ENCODE measurements at regions not wholly inside any gene's neighbourhood (a gene's known extent, or its start where the extent isn't known, plus 50 kb on each side); places are given as distances from the start of the nearest gene placed in this dataset.
A peak's percentile ranks its signal among the peaks of the same experiment; 100 is the strongest.
"Not testable (repeated sequence)": the region's sequence is repeated elsewhere in the genome, so short reads cannot be mapped to it uniquely, and the experiment has no call there.

DNA sequence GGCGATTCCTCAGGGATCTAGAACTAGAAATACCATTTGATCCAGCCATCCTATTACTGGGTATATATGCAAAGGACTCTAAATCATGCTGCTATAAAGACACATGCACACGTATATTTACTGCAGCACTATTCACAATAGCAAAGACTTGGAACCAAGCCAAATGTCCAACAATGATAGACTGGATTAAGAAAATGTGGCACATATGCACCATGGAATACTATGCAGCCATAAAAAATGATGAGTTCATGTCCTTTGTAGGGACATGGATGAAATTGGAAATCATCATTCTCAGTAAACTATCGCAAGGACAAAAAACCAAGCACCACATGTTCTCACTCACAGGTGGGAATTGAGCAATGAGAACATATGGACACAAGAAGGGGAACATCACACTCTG is 93.1 kb upstream of the NT5E start:
- DNase-seq (ENCODE audit: low read depth), result not testable (repeated sequence)

DNA sequence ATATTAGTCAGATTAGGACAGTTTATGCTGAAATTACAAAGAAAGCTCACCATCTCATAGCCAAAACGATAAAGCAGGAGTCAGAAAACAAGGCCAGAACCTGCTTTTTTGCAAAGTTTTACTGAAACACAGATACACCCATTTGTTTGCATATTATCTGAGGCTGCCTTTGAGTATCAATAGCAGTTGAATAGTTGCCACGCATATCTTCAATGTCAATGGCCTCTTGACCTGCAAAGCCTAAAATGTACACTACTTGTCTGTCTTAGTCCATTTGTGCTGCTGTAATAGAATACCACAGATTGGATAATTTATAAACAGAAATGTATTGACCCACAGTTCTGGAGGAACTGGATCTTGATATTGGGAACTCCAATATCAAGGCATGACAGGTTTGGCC is 94.1 kb upstream of the NT5E start:
- DNase-seq (ENCODE audit: low read depth), result no peak

DNA sequence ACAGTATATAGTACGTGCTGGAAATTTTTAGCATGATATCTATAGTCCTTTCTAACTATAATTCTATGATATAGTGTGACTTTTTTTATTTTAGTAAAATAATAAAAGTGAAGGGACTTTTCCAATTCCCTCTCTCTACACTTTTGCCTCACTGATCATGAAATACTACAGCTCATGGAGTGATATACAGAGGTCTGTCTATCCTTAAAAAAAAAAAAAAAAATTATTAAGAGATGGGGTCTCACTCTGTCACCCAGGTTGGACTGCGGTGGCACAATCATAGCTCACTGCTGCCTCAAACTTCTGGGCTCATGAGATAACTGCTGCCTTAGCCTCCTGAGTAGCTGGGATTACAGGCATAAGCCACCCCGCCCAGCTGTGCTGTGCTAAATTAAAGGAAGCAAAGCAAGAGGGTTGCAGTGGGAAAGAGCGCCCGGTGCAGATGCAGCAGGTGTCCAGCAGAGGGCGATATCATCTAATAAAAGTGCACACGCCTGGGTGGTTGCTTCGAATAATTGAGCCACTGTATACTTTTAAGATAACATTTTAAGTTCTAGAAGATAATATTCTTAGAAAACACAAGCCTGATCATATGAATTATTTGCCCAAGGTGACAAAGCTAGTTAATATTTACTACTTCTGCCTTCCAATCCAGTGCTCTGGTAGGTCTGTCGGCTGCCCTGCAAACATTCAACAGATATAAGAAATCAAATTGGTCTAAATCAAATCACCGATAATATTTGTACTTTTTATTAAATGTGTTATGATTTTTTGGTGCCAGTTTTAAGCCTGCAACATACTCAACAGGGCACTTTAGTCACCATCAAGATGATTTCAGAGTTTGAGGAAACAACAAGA is 94.9 kb upstream of the NT5E start:
- peak; percentile 51 for DNase-seq (ENCODE audit: low read depth)

DNA sequence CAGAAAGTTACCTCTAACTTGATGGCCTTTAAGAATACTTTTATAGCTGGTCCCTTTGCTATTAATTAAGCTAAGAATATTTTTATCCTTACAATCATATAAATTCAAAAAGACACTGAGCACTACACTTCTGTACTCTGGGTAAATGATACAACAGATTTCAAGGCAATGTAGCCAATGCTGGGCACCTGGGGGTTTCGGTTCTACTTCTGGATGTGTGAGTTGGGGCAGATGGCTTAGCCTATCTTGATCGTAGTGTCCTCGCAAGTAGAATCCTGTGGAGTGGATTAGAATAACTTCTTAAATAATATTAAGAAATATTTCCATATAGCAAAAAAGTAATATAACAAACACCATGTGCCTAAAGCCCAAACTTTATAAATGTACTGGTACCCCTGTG is 96.9 kb upstream of the NT5E start:
- no peak for DNase-seq (ENCODE audit: low read depth)

DNA sequence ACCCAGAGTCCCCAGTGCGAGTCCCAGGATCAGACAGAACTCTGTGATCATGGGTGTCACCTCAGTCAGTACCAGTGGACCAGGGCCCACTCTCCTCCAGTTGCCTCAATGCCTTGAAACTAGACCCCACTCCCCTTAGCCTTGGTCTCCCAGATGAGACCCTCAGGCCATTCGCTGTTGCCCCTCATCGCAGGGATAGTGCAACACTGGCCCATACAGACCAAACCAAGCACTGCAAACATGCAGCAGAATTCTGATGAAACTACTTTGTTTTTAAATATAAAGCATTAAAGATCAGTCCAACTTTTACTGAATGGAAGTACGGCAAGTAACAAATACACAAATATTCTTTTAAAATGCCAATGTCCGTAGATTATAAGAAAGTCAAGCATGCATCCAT is 101.2 kb upstream of the NT5E start:
- DNase-seq (ENCODE audit: low read depth), result no peak

DNA sequence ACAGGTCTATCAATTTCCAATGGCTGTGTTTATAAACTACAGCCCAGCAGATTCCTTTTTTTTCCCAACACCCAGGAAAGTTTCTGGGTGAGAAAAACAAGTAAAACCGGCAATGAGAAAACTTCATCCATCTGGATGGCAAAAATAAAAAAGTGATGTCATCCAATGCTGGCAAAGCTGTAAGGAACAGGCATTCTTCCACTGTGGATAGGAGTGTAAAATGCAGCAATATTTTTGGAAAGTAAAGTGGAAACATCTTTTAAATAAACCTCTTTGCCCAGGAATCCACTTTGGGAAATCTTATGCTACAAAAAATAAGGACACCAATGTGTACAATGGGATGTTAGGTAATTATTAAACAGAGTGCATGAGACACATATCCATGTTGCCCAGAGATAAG is 102.1 kb upstream of the NT5E start:
- DNase-seq (ENCODE audit: low read depth), result no peak

DNA sequence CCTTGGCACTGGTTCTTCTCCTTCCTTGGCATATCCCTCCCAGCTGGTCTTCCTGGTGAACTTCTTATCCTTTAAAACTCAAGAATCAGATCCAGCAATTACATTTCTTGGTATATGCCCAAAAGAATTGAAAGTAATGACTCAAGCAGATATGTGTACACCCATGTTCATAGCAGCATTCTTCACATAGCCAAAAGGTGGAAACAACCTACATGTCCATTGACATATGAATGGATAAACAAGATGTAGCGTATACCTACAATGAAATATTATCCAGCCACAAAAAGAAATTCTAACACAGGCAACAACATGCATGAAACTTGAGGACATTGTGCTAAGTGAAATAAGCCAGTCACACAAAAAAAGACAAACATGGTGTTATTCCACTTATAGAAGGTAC is 103.7 kb upstream of the NT5E start:
- no peak for DNase-seq (ENCODE audit: low read depth)

DNA sequence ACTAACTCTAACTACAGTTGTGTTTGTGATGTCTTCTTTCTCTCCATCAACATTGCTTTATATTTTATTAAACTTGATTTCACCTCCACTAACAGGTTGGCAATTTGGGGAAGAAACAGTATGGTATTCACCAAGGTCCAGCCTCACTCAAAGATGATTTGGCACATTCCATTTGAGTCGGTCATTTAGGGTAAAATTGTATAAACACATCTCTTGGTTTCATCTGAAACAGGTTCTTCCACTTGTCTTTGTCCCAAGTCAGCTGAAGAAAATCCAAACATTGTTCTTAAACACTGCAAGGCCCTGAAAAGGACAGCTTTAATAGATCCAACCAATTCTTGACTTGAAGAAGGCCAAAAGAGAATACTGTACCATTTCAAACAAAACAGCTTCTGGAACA is 104.9 kb upstream of the NT5E start:
- no peak for DNase-seq (ENCODE audit: low read depth)

DNA sequence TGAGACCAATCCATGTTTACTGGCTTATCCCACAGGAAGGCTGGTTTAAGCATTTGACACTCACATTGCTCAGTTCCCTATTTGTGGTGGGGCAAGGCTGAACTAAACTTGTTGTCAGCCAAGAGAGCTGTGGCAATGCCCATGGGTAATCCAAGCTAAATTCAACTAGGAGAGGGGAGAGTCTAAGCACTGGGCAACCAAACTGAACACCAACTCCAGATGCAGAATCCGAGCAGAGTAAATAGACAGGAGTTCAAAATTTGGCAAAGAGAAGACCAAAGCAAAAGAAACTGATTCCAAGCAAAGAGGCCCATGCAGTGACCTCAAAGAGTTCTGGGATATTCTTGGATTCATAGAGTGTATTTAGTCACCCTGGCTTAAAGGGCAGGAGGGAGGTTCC is 106.5 kb upstream of the NT5E start:
- DNase-seq (ENCODE audit: low read depth), result no peak

DNA sequence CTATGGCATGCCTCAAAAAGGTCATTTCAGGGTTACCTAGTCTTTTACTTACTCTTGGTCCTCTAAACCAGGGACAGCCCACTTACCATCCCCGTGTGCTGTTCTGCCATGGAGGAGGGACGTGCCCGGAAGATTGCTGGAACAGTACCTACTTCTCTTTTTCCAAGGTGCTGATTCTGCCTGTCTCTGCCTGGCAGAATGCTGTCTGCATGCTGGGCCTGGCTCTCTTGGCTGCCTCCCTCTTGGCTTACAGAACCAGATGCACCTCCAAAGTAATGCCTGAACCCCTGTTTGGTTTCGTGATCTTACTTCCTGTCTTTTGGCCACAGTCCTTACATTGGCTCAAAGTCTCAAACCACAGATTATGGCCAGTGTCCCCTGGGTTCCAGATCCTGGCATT is 120.7 kb upstream of the NT5E start:
- no peak for DNase-seq (ENCODE audit: low read depth)

DNA sequence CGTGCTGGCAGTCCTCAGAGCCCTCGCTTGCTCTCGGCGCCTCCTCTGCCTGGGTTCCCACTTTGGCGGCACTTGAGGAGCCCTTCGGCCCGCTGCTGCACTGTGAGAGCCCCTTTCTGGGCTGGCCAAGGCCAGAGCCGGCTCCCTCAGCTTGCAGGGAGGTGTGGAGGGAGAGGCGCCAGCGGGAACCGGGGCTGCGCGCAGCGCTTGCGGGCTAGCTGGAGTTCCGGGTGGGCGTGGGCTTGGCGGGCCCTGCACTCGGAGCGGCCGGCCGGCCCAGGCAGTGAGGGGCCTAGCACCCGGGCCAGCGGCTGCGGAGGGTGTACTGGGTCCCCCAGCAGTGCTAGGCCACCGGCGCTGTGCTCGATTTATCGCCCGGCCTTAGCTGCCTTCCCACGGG is 124.1 kb upstream of the NT5E start:
- DNase-seq (ENCODE audit: low read depth), result not testable (repeated sequence)

DNA sequence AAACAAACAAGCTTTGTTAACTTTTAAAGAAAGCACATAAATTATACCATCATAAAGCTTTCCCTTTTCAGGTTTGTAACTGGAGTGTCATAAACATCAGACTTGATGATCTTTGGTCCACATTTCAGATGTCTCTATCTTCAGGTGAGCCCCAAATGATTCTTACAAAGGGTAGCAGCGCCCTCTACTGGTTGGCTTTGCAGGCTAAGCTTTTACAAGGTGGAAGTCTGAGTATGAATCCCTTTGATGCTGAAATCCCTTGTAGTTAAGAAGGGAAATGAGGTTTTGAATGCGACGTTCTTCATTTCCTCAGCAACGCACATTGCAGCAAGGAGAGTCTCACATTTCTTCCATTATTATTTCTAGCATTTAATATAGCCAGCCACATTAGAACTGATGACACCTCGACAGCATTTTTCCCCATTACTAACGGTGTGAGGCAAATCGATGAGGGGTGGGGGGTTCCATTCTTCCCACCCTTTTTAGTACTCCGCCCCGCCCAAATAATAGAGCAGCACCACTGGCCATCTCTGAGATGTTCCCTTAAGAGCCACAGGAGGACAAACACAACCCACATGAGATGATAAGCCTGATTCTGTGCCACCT is 126.3 kb upstream of the NT5E start:
- DNase-seq (ENCODE audit: low read depth), result peak; percentile 55

DNA sequence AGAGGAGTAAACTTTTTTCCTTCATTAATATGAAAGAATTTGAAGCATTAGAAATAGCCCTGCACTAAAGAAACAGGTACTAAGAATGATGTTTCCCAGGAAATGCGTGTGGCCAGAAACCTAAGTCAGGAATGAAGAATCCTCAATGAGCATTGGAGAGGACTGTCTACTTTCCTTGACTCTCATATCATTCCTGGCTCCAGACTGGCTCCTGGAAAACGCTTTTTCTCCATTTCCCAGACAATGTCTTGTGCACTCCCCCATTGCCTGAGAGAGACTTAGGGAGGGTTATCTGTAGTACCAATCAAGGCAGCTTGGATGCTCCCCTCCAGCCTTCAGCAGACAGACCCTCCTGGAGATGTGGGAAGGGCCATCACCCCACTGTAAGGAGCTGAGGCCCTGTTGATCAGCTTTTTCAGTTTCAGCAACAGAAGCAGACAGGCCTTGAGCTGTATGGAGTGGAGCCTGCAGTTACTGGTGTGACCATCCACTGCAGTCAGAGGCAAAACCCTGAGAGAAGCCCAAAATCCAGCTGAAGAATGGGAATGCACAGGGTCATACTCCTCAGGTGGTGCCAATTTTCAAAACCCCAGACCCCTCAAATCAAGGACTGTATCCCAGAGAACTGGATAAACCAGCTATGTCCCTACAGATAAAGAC is 127.3 kb upstream of the NT5E start:
- DNase-seq (ENCODE audit: low read depth), result no peak

DNA sequence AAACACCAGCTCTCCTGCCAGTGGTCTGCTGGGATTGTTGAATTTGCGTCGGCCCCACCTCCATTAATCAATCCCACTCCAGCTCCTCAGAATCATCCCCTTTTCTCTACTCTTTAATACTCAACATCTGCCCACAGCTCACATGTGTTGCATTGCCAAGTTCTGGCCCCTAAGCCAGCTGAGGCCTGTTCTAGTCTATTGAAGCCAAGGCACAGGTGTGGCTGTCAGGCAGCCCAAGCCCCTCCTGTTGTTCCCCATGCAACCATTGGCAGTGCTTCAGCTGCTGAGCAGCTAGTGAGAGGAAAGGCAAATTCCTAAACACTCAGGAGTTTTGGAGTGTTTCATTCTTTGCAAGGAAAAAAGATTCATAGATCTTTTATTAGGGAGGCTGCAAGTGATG is 128.0 kb upstream of the NT5E start:
- DNase-seq (ENCODE audit: low read depth), result no peak

DNA sequence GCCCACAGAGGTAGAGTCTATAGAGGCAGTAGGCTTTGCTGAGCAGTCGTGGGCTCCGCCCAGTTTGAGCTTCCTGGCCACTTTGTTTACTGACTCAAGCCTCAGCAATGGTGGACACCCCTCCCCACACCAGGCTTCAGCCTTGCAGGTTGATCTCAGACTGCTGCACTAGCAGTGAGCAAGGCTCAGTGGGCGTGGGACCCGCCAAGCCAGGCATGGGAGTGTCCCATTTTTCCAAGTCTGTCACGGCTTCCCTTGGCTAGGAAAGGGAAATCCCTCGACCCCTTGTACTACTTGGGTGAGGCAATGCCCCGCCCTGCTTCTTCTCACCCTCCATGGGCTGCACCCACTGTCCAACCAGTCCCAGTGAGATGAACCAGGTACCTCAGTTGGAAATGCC is 135.3 kb upstream of the NT5E start:
- no peak for DNase-seq (ENCODE audit: low read depth)

DNA sequence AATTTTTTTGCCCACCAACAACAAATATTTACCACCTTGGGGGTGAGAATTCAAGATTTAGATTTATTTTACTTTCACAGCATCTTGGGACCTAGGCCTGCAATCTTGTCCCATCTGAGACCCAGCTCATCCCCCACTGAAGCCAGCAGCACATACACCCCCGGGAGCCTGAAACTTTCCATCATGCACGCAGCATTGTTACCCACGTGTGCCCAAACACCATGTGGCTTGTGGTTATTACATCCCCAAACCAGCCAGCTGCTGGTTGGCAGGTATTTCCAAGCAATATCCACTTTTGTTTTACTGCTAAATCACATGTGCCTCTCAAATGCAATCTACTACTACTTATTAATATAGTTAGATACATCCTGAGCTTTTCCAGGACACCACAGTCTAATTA is 149.3 kb upstream of the NT5E start:
- no peak for DNase-seq (ENCODE audit: low read depth)

DNA sequence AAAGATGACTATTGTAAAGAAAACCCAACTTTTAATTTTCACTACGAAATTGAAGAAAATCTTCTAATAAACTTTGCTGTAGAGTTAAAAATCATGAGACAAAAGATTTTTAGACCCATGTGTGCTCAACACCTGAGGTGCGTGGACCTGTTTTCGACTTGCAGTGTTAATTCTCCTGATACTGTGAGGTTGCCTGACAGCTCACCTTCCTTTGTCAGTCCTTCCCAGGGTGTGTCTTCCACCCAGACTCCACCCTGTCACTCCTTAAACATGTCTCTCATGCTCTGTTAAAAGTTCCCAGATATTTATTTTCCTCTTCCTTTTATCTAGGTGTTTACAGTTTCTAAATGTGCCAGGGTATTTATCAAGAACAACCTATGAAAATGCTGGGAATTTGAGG is 151.3 kb upstream of the NT5E start:
- DNase-seq (ENCODE audit: low read depth), result no peak

DNA sequence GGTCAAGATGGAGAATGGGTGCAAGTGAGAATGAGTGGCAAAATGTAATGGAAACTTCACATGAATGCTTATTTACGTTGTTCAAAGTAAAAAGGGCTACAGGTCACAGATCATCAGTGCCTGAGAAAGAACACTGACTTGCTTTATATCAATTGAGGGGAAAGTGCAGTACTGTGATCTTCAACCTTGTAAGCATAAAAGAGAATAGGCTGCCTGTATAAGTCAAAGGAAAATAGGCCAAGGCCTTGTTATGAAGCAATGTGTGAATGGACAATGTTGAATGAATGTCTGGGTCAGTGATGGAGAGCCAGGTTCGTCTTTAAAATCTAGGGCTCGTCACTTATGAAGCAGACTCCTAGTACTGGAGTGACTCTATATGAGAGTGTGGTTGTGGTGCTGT is 158.6 kb upstream of the NT5E start:
- DNase-seq (ENCODE audit: low read depth), result no peak

DNA sequence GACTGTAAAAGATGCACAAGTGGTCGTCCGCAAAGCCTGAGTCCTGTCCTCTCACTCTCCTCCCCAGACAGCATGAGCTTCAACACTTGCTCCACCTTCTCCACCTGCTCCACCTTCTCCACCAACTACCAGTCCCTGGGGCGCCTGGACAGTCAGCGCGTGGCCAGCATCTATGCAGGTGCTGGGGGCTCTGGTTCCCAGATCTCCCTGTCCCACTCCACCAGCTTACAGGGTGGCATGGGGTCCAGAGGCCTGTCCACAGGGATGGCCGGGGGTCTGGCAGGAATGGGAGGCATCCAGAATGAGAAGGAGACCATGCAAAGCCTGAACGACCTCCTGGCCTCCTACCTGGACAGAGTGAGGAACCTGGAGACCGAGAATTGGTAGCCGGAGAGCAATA is 162.2 kb upstream of the NT5E start:
- no peak for DNase-seq (ENCODE audit: low read depth)

DNA sequence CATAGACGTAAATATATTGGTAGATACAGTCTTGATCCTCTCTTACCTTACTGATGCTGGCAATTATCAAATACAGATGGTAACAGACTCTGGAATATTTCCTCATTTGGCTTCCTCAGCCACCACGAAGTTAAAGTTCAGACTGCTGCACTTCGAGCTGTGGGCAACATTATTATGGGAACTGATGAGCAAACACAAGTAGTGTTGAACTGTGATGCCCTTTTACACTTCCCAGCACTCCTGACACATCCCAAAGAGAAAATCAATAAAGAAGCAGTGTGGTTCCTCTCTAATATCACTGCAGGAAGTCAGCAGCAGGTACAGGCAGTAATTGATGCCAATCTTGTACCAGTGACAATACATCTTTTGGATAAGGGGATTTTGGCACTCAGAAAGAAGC is 162.7 kb upstream of the NT5E start:
- no peak for DNase-seq (ENCODE audit: low read depth)

DNA sequence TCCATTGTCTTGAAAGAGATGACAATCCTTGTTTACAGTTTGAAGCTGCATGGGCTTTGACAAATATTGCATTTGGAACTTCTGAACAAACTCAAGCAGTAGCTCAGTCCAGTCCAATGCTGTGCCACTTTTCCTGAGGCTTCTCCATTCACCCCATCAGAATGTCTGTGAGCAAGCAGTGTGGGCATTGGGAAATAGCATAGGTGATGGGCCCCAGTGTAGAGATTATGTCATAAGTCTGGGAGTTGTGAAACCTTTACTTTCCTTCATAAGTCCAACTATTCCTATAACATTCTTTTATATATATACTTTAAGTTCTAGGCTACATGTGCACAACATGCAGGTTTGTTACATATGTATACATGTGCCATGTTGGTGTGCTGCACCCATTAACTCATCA is 163.4 kb upstream of the NT5E start:
- not testable (repeated sequence) for DNase-seq (ENCODE audit: low read depth)

DNA sequence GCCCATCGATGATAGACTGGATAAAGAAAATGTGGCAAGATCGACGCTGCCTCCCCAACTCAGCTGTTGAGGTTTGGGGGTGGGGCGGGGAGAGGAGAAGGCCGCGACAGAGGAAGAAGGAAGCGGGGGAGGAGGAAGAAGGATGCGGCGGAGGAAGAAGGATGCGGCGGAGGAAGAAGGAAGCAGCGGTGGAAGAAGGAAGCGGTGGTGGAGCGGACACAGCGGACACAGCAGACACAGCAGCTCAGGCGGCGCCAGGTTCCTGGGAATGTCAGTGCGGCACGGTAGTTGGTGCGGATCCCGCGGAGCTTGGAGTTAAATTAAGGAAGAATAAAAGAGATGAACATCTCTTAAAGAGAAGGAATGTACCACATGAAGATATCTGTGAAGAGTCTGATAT is 163.9 kb upstream of the NT5E start:
- no peak for DNase-seq (ENCODE audit: low read depth)

DNA sequence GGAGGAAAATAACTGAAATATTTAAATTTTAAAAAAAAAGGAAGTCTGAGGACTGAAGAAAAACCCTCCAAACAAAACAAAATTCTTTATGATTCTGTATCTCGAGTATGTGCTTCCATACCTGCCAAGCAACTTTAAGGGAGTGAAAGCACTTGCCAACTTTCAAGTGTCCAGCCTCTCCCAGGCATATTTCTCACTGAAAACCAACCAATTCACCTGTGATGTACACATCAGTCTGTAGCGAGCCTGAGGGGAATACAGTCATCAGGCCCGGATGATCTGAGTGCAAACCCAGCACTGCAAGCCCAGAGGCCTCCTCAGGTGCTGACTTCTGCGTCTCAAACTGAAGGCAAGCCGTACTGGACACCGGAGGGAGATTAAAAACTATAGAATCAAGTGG is 164.8 kb upstream of the NT5E start:
- no peak for DNase-seq (ENCODE audit: low read depth)

DNA sequence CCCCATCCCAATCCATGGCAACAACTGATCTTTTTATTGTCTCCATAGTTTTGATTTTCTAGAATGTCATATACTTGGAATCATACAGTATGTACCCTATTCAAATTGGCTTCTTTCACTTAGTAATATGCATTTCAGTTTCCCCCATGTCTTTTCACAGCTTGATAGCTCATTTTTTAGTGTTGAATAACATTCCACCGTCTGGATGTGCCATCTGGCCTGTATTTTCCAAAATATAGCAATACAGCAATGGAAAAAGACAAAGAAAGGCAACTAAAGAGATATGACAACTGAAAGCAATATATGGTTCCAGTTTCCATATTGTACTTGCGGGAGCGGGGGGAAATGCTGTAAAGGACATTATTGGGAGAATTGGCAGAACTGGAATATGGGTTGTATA is 166.4 kb upstream of the NT5E start:
- no peak for DNase-seq (ENCODE audit: low read depth)

Data from activated T-cell treated with anti-CD3 and anti-CD28 coated beads for 24 hours (primary cell).